K562 (cell line): ENCODE measurements at regions not wholly inside any gene's neighbourhood (a gene's known extent, or its start where the extent isn't known, plus 50 kb on each side); places are given as distances from the start of the nearest gene placed in this dataset.

Experiments used
- ATAC-seq: fragments of 200-7000 bp; cut with Tn5 transposase; 3 replicates; pipeline ENCODE4 v1.9.1; 2020; ENCODE audit warnings: moderate library complexity
- BruUV-seq: library from RNA; stranded (reverse); fragments of 400-500 nt; replicated peaks from 2 replicates; lab custom pipeline; 2021; lab: Mats Ljungman, UMichigan
- CTCF ChIA-PET: fragments of 300-600 bp; formaldehyde crosslinking; extraction: SDS; loops from one replicate; lab custom pipeline; 2021; ENCODE audit warnings: low intra/inter-chr PET ratio; lab: Yijun Ruan, JAX
- POLR2A ChIA-PET: fragments of 300-600, 350-650 bp; sonication (Branson Sonifier 250); formaldehyde crosslinking; extraction: SDS; loops from one replicate; lab custom pipeline; 2021; ENCODE audit warnings: antibody characterized with exemption, inconsistent platforms; lab: Yijun Ruan, JAX
- DNase-seq, 4 experiments: peaks; one replicate each; pipeline versions ENCODE4 v3.0.0 to v3.0.0-alpha.2; 2011 to 2018; ENCODE audit warnings: low spot score in 3 of 4, mixed read lengths in 3 of 4; ENCODE audit errors: extremely low read depth in 1 of 4
- FAIRE-seq: peaks from 2 replicates; lab custom pipeline; 2011; peaks lifted over from hg19 to GRCh38; lab: Jason Lieb, UNC
- H2AFZ ChIP-seq: 2 replicates; pipeline ENCODE4 v1.6.0; 2011; ENCODE audit warnings: low read depth, low read length, control low read depth, inconsistent platforms
- H3K27ac ChIP-seq: fragments of 200-600 bp; 3 replicates; pipeline ENCODE4 v1.8.0; 2011; ENCODE audit warnings: low read depth, mild to moderate bottlenecking, control low read depth, inconsistent platforms, low read length, moderate library complexity, mixed read lengths; ENCODE audit errors: extremely low read depth
- H3K27me3 ChIP-seq, 2 experiments: fragments of 300-600 bp in 1 of 2; 2 replicates in 1 of 2; 3 replicates in 1 of 2; pipeline versions ENCODE4 v1.6.0 to v1.8.0; 2011; ENCODE audit warnings: inconsistent platforms in 2 of 2, low read length in 2 of 2, mild to moderate bottlenecking in 1 of 2, mixed read lengths in 1 of 2, moderate library complexity in 1 of 2; ENCODE audit not compliant: control insufficient read depth in 2 of 2, insufficient read depth in 2 of 2
- H3K36me3 ChIP-seq: fragments of 300-600 bp; 3 replicates; pipeline ENCODE4 v1.8.0; 2011; ENCODE audit warnings: mild to moderate bottlenecking, low read length, inconsistent platforms; ENCODE audit not compliant: control insufficient read depth, insufficient read depth
- H3K4me1 ChIP-seq, 2 experiments: fragments of 200-600 bp in 1 of 2; replicated peaks in 1 of 2; 2 replicates in 1 of 2; 3 replicates in 1 of 2; pipeline versions ENCODE4 v1.5.1 to v1.8.0; 2011; ENCODE audit warnings: inconsistent platforms in 2 of 2, low read length in 2 of 2, mild to moderate bottlenecking in 1 of 2, mixed read lengths in 1 of 2, moderate library complexity in 1 of 2; ENCODE audit not compliant: control insufficient read depth in 2 of 2, insufficient read depth in 2 of 2
- H3K4me2 ChIP-seq: 2 replicates; pipeline ENCODE4 v1.6.1; 2011; ENCODE audit warnings: low read length, control low read depth, inconsistent platforms, mixed read lengths; ENCODE audit not compliant: insufficient read depth
- H3K4me3 ChIP-seq: fragments of 200-600 bp; sonication (generic), shearing (Covaris generic); 2 replicates; pipeline ENCODE4 v1.5.1; 2016; ENCODE audit warnings: control low read depth, inconsistent platforms
- H3K79me2 ChIP-seq: fragments of 200-600 bp; 3 replicates; pipeline ENCODE4 v1.8.0; 2011; ENCODE audit warnings: low read length, inconsistent platforms; ENCODE audit not compliant: control insufficient read depth, insufficient read depth
- H3K9ac ChIP-seq, 2 experiments: 2 replicates each; pipeline versions ENCODE4 v1.6.0 to v1.6.1; 2011; ENCODE audit warnings: low read depth in 2 of 2, low read length in 2 of 2, control low read depth in 1 of 2, inconsistent platforms in 1 of 2, mild to moderate bottlenecking in 1 of 2, mixed read lengths in 1 of 2; ENCODE audit not compliant: insufficient read depth in 1 of 2
- H3K9me1 ChIP-seq: one replicate; pipeline ENCODE4 v1.6.0; 2011; ENCODE audit warnings: inconsistent platforms, mild to moderate bottlenecking, low read length, moderate library complexity; ENCODE audit not compliant: control insufficient read depth, insufficient read depth
- H3K9me3 ChIP-seq: replicated peaks from 2 replicates; pipeline ENCODE4 v1.5.1; 2011; ENCODE audit warnings: low read depth, low read length, inconsistent platforms; ENCODE audit not compliant: control insufficient read depth, insufficient read depth
- H4K20me1 ChIP-seq: replicated peaks from 2 replicates; pipeline ENCODE4 v1.6.1; 2011; ENCODE audit warnings: low read length, inconsistent platforms, mixed read lengths; ENCODE audit not compliant: control insufficient read depth, insufficient read depth
- IRF2 ChIP-seq: sonication (generic); formaldehyde crosslinking; IDR thresholded peaks from 2 replicates; pipeline ENCODE4 v1.8.1; 2022; ENCODE audit warnings: mild to moderate bottlenecking, missing genetic modification reagents
- KDM1A ChIP-seq, 2 experiments: fragments of 450-650 bp; IDR thresholded peaks; 2 replicates each; pipeline ENCODE4 v1.6.1; 2016; ENCODE audit warnings: mild to moderate bottlenecking in 2 of 2
- PPARD ChIP-seq: fragments of 250-450 bp; sonication (Bioruptor Pico); IDR thresholded peaks from 2 replicates; pipeline ENCODE4 v1.8.0; 2022; ENCODE audit warnings: inconsistent platforms, mild to moderate bottlenecking, moderate library complexity
- SRF ChIP-seq, 2 experiments: fragments of 250-450, 450-650 bp in 1 of 2; sonication (Bioruptor Pico) in 1 of 2; sonication (generic) in 1 of 2; formaldehyde crosslinking; IDR thresholded peaks; 2 replicates each; pipeline versions ENCODE4 v1.5.0 to v1.5.1; 2020 to 2022; ENCODE audit warnings: mild to moderate bottlenecking in 1 of 2, missing genetic modification reagents in 1 of 2
- STAT5B ChIP-seq: fragments of 250-450 bp; sonication (Bioruptor Pico); IDR thresholded peaks from 2 replicates; pipeline ENCODE4 v1.8.0; 2021; ENCODE audit warnings: mild to moderate bottlenecking, inconsistent platforms
- TOE1 ChIP-seq, 2 experiments: fragments of 450-650 bp in 1 of 2; sonication (generic) in 1 of 2; formaldehyde crosslinking in 1 of 2; IDR thresholded peaks; 2 replicates each; pipeline versions ENCODE4 v1.7.1 to v1.8.0; 2016 to 2022; ENCODE audit warnings: borderline replicate concordance in 2 of 2, mild to moderate bottlenecking in 2 of 2, antibody characterized with exemption in 1 of 2, inconsistent platforms in 1 of 2, low read depth in 1 of 2, missing genetic modification reagents in 1 of 2, moderate library complexity in 1 of 2
- ZNF766 ChIP-seq: fragments of 200-800 bp; sonication (Bioruptor generic); conservative IDR thresholded peaks from 2 replicates; pipeline ENCODE4 v1.6.1; 2016; ENCODE audit warnings: missing genetic modification characterization, missing compliant biosample characterization
- WGBS: fragments of 100-300 bp; shearing (Covaris generic); methylation state at CpG from one replicate; pipeline ENCODE4 v1.1.6; 2016; ENCODE audit warnings: low coverage, mixed read lengths; ENCODE audit not compliant: insufficient coverage; ENCODE audit errors: missing lambda C conversion rate; 5-methylcytosine and 5-hydroxymethylcytosine counted together
- in situ Hi-C: fragments of 300-500 bp; cut with MboI; formaldehyde crosslinking; loops from 4 replicates; pipeline ENCODE4 v1.15.0; 2018; ENCODE audit warnings: inconsistent platforms, mixed read lengths
- intact Hi-C: fragments of 100-400 bp; cut with micrococcal nuclease; formaldehyde crosslinking; loops from 2 replicates; pipeline ENCODE4 v1.14.2; 2022
- TF ChIP-seq, protein P1 (sequence below): sonication (generic); formaldehyde crosslinking; IDR thresholded peaks from 2 replicates; pipeline ENCODE4 v1.8.0; 2023; ENCODE audit warnings: missing genetic modification reagents, mild to moderate bottlenecking, borderline replicate concordance
- TF ChIP-seq, protein P2 (sequence below): sonication (generic); formaldehyde crosslinking; IDR thresholded peaks from 2 replicates; pipeline ENCODE4 v1.8.0; 2022; ENCODE audit warnings: mild to moderate bottlenecking, low read depth, missing genetic modification reagents

GRCh38 chr13:55234311-55234710, 1906.4 kb upstream of the PRR20A start:
- Histone ChIP-seq H3K9me3 (no peaks in the 10 kb centered on the region), H3K79me2 (no peaks in the 10 kb centered on the region), H4K20me1 (no peaks in the 10 kb centered on the region), H3K9ac (no peak overlapping the region), H3K4me2 (no peak overlapping the region), H3K4me1 (no peaks in the 10 kb centered on the region), H3K4me3 (no peak overlapping the region), H3K36me3 (no peaks in the 10 kb centered on the region), H3K9me1 (no peaks in the 10 kb centered on the region), H3K27ac (no peak overlapping the region), H2AFZ (no peak overlapping the region), H3K27me3 (no peaks in the 10 kb centered on the region)
- ChIA-PET POLR2A (no interaction called here), CTCF (no interaction called here)
- intact Hi-C loops (no loop called here), in situ Hi-C loops (no loop called here)
- no TSS peak for BruUV-seq
- ATAC-seq = no peak
- no peak for DNase-seq
- WGBS = 5% methylated on average over 3 of the region's 5 CpGs
- no peak for TF ChIP-seq STAT5B
- TF ChIP-seq TOE1 (IDR thresholded peaks at IDR 0.05; ENCODE audit: borderline replicate concordance) = no peak
- TF ChIP-seq TOE1 (CRISPR knock-in tag; IDR thresholded peaks at IDR 0.05; ENCODE audit: borderline replicate concordance, low read depth) = no peak
- no peak for TF ChIP-seq IRF2 (CRISPR knock-in tag)
- TF ChIP-seq KDM1A (IDR thresholded peaks at IDR 0.05) = no peak
- TF ChIP-seq ZNF766 (CRISPR knock-in tag) = no peak
- FAIRE-seq = no peak

GRCh38 chr13:55245005-55245644, 1895.6 kb upstream of the PRR20A start:
- Histone ChIP-seq H3K79me2 (no peaks in the 10 kb centered on the region), H3K9me1 (no peaks in the 10 kb centered on the region), H4K20me1 (no peaks in the 10 kb centered on the region), H3K36me3 (no peaks in the 10 kb centered on the region), H3K9me3 (no peaks in the 10 kb centered on the region), H3K9ac (no peak overlapping the region), H3K4me1 (no peaks in the 10 kb centered on the region), H3K4me3 (no peak overlapping the region), H3K4me2 (no peak overlapping the region), H3K27me3 (no peaks in the 10 kb centered on the region), H3K27ac (no peak overlapping the region), H2AFZ (no peak overlapping the region)
- POLR2A ChIA-PET = no interaction called here
- CTCF ChIA-PET = no interaction called here
- in situ Hi-C loops (no loop called here), intact Hi-C loops (no loop called here)
- BruUV-seq = no TSS peak
- FAIRE-seq (no peak), DNase-seq (peak in 1 of 4 experiments; percentile 1), ATAC-seq (no peak)
- 0% methylated on average over 1 of the region's 4 CpGs for WGBS
- TF ChIP-seq SRF (CRISPR knock-in tag; IDR thresholded peaks at IDR 0.05) (no peak), PPARD (CRISPR knock-in tag) (no peak)
- TF ChIP-seq, protein P1, sequence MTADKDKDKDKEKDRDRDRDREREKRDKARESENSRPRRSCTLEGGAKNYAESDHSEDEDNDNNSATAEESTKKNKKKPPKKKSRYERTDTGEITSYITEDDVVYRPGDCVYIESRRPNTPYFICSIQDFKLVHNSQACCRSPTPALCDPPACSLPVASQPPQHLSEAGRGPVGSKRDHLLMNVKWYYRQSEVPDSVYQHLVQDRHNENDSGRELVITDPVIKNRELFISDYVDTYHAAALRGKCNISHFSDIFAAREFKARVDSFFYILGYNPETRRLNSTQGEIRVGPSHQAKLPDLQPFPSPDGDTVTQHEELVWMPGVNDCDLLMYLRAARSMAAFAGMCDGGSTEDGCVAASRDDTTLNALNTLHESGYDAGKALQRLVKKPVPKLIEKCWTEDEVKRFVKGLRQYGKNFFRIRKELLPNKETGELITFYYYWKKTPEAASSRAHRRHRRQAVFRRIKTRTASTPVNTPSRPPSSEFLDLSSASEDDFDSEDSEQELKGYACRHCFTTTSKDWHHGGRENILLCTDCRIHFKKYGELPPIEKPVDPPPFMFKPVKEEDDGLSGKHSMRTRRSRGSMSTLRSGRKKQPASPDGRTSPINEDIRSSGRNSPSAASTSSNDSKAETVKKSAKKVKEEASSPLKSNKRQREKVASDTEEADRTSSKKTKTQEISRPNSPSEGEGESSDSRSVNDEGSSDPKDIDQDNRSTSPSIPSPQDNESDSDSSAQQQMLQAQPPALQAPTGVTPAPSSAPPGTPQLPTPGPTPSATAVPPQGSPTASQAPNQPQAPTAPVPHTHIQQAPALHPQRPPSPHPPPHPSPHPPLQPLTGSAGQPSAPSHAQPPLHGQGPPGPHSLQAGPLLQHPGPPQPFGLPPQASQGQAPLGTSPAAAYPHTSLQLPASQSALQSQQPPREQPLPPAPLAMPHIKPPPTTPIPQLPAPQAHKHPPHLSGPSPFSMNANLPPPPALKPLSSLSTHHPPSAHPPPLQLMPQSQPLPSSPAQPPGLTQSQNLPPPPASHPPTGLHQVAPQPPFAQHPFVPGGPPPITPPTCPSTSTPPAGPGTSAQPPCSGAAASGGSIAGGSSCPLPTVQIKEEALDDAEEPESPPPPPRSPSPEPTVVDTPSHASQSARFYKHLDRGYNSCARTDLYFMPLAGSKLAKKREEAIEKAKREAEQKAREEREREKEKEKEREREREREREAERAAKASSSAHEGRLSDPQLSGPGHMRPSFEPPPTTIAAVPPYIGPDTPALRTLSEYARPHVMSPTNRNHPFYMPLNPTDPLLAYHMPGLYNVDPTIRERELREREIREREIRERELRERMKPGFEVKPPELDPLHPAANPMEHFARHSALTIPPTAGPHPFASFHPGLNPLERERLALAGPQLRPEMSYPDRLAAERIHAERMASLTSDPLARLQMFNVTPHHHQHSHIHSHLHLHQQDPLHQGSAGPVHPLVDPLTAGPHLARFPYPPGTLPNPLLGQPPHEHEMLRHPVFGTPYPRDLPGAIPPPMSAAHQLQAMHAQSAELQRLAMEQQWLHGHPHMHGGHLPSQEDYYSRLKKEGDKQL (CRISPR knock-in tag) = no peak
- TF ChIP-seq, protein P2, sequence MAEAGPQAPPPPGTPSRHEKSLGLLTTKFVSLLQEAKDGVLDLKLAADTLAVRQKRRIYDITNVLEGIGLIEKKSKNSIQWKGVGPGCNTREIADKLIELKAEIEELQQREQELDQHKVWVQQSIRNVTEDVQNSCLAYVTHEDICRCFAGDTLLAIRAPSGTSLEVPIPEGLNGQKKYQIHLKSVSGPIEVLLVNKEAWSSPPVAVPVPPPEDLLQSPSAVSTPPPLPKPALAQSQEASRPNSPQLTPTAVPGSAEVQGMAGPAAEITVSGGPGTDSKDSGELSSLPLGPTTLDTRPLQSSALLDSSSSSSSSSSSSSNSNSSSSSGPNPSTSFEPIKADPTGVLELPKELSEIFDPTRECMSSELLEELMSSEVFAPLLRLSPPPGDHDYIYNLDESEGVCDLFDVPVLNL (CRISPR knock-in tag) = no peak
